HG03520 (cell line): ENCODE measurements at regions not wholly inside any gene's neighbourhood (a gene's known extent, or its start where the extent isn't known, plus 50 kb on each side); places are given as distances from the start of the nearest gene placed in this dataset.

ENCODE experiments used
- ATAC-seq: cut with Tn5 transposase; IDR thresholded peaks from one replicate; pipeline ENCODE4 v1.9.1; 2021; ENCODE audit warnings: mild to moderate bottlenecking, moderate library complexity; ENCODE audit not compliant: unreplicated experiment

DNA sequence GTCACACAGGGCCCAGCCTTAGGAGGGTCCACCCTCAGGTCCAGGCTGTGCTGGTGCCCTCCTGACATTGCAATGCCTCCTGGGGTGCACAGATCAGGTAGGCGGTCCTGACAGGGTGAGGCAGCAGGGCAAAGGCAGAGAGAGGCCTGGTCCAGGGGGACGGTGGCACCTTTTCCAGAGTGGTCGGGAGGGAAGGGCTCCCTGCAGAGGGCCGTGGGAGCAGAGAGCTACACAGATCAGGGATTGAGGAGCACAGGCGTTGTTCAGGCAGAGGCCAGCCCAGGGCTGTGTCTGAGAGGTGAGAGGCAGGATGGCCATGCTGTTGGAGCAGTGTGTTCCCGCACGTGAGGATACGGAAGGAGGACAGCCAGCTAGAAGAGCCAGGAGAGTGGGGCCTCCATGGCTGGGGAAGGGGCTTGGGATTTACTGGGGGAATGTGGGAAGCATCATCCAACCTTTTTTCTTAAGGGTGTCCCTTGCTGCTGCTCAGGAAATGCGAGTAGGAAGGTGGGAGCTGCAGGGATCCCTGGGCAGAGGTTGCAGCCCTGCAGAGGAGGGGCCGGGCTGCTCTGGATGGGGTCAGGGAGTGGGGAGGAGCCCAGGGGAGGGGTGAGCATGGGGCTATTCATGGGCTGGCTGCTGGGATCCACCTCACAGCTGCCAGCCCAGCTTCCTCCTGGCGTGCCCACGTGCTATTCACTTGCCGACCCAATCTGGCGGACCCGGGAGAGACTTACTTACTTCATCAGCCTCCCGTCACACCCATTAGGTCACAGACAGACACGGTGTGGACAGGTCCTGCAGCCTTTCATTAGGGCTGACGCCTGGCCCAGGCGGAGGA is 1516.4 kb downstream of the TBC1D22A start:
- ATAC-seq, result no peak

DNA sequence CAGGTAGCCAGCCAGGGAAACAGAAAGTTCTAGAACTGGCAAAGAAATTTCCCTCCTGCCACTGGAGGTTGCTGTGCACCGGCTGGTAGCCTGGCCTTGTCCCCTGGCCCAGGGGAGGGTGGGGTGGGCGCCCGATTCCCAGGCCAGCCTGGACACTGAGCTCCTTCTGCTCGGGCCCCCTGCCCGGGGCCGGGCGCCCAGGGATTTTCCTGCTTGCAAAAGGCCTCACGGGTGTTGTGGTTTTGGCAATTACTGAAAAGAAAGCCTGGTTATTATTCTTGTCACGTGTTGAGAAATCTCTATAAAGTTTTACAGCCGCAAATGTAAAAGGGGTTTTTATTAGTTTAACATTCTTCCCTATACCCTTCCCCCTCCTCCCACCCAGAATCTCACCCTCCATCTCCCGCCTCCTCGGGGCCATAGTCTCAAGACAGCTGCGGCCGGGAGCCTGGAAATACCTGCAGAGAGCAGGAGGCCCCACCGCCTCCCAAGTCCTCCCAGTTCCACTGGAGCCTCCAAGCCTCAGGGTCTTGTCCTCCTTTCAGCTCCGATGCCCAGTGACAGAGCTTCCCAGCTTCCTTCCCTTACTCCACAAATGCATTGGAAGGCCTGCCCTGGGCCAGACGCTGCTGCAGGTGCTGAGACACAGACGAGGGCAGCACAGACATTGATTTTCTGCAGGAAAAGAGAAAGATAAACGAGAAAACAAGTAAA is 1515.6 kb downstream of the TBC1D22A start:
- ATAC-seq, result no peak

DNA sequence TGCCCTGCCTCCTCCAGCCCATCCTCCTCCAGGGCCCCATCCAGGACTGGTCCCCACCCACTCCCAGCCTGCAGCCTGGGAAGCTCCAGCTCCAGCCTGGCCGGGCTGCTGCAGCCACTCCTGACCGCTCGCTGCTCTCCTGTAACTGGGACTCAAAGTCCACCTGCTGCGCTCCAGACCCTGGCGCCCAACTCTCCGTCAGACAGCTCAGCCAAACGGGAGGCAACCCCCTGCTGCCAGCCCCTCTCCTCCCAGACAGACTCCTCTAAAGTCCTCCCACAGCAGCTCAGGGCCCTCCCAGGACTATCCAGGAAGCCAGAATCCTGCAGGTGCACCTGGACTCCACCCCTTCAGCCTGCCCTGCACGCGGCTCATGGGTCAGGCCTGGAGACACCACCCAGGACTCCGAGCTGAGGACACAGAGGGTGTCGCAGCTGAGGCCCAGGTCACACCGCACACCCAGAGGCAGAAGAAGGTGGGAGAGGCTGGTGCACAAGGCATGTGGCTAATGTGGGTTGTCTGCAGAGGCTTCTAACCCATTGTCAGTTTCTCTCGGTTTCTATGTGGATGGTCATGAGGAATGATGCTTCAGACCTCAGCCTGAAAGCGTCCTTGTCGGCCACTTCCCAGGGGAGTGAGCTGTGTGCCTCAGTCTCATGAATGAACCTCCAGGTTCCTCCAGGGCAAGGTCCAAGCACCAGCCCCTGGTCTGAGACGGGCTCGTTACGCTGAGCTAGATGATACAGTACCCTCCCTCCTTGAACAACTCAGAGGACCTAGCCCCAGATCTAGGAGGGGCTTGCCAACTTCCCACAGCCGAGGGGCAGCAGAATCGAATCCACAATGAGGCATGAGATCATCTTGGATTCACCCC is 1514.8 kb downstream of the TBC1D22A start:
- no peak for ATAC-seq

DNA sequence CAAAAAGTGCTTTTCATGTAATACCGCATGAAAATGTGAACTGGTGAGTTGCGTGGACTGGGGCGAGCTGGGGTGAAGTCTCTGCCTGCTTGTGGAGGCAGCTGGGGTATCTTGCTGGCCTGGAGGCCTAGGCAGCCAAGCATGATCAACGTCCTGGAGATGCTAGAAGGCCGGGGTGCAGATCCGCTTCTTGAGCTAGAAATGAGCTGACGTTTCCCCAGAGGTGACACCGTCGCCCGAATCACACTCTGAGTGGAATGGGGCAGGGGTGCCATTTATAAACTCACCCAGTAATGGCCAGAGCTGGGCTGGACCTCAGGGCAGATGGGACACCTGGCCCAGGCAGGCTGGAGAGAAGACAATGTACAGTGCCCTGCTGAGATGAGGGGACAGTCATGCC is 1513.0 kb downstream of the TBC1D22A start:
- no peak for ATAC-seq

DNA sequence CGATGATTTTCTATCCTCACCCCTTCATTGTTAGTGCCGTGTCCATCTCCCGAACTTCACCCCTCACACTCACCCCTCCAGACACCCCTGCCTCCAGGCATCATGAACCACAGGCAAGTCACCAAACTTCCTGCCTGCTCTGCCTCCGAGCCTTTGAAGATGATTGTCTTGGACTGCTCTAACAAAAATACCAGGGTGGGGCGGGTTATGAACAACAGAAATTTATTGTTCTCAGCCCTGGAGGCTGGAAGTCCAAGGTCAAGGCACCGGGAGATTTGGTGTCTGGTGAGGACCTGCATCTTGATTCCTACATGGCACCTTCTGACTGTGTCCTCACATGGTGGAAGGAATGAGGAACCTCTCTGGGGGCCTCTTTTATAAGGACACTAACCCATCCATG is 1508.3 kb downstream of the TBC1D22A start:
- ATAC-seq, result no peak

DNA sequence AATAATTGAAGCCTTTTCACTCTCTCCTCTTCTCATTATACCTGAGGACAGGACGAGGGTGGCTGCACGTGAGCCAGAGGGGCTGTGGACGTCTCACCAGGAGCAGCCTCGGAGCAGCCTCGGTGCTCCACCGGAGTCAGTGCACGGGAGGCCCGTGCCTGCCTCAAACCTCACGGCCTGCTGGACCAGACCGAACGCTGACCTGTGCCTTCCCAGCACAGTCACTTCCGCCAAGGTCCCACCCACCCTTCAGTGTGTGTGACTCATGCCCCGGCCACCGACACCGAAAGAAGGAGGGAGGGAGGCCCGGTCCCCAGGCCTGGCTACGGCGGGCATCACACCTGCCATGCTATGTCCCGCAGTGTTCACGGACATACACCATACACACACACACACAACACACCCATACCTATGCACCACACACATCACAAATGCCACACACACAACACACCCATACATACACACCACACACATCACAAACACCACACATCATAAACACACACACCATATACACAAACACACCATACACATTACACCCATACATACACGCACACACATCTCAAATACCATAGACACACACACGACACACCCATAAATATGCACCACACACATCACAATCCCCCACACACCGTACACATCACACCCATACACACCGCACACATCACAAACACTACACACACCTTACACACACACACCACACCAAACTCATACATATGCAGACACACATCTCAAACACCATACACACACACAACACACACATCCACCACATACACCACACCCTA is 1506.5 kb downstream of the TBC1D22A start:
- ATAC-seq, result no peak

DNA sequence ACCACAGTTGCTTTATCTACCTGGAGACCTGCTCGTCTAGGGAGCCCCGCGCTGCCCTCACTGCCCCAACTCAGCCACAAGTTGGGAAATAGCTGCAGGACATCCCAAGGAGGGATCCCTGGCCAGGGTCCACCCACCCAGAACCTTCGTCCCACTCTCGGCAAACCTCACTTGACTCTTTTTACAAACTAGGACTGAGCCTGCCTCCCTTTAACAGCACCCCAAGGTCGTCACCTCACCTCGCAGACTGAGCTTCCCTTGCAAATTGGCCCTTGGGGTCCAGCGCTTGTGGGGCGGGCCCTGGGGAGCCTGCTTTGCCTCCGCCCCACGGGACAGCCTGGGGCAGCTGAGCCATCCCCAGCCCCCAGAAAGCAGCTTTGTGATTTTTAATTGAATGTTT is 1505.8 kb downstream of the TBC1D22A start:
- ATAC-seq, result no peak

DNA sequence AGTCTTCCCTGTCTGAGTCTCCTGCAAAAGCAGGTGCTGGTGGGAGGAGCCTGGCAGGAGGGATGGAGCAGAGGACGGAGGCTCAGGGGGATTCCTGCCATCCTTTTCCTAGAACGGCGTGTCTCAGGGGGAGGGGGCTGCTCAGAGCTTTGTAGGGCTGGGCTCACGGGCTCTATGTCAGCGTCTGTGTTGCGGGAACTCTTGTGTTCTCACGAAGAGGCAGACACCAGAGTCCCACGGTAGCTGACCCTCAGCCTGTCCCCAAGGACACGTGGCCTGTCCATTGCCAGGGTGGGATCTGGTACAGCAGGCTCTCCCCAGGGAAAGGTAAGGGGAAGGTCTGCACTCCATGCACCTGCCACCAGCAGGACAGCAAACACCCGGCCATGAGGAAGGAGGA is 1505.2 kb downstream of the TBC1D22A start:
- no peak for ATAC-seq

DNA sequence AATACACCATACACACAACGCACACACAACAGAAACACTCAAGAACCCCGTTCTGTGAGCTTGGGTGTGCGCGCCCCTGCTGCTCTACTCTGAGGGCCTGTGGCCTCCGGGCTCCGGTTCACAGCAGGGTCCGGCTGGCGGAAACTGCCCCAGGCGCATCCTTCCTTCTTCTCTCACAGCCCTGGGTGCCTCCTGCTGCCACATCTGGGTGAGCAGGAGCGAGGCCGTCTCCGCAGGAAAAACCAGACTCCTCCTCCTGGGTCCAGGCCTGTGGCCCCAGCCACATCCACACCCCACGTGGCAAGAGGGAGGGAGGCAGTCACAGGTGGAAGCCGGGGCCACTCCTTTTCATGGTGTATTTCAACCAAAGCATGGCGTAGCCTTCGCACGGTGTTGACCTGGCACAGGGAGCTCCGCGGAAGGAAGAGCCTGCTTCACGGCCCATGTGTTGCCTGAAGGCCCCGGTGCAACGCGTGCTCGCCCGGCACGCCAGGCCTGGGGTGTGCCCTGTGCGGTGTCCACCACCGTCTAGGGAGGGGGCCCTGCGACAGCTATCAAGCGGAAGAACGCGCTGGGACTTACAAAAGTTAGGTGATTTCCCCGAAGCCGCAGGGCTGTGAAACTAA is 1502.7 kb downstream of the TBC1D22A start:
- ATAC-seq, result no peak

DNA sequence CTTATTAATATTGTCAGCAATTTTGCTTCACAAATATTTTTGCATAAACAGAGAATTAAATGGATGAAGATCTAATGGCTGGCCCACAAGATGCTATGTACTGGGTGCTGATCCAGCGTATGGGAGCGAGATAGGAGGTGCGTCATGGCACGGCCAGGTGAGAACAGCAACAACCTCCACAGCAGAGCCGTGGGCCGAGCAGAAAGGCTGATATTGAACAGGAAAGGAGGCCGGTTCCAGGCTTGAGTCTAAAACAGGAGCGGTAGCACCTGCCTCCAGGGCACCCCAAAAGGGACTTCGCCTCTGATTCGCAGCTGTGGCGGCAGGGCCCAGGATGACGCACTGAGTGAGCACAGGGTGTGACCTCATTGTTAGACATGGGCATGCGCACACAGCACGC is 1502.1 kb downstream of the TBC1D22A start:
- ATAC-seq, result no peak

DNA sequence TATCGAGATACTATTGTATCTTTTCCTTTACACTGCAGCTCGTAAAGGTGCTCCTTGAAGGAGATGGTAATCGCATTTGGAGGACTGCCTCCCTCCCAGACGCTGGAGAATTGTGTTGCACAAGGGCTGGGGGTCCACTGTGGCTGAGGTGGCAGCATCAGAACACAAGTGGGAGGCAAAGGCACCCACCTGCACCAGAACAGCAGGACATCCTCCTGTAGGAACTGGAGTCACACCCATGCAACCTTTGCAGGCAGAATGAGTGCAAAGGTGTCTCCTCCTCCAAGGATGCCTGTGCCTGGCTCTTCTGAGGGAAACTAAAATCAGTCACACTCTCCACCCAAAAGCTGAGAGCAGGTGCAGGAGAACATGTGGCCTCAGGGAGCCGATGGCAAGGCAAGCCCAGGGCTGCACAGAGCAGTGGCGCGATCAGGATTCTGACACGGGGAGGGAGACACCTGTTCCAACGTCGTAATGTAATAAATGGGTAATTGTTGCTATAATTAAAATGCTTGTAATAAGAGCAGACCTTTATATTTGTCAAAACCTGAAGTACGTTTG is 1501.4 kb downstream of the TBC1D22A start:
- no peak for ATAC-seq

DNA sequence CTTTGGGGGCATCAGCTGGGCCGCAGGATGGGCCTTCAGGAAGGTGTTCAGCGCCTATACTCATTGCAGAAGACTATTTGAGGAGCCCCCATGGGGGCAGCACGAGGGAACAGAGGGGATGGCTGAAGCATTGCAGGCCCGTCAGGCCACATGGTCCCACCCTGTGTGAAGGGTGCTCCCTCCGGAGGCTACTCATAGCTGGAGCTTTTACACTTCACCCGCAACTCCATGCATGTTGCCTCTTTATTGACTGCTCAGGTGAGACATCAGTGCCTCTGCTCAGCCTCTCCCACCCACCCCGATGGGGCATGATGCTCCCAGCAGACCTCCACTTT is 1500.9 kb downstream of the TBC1D22A start:
- ATAC-seq, result no peak

DNA sequence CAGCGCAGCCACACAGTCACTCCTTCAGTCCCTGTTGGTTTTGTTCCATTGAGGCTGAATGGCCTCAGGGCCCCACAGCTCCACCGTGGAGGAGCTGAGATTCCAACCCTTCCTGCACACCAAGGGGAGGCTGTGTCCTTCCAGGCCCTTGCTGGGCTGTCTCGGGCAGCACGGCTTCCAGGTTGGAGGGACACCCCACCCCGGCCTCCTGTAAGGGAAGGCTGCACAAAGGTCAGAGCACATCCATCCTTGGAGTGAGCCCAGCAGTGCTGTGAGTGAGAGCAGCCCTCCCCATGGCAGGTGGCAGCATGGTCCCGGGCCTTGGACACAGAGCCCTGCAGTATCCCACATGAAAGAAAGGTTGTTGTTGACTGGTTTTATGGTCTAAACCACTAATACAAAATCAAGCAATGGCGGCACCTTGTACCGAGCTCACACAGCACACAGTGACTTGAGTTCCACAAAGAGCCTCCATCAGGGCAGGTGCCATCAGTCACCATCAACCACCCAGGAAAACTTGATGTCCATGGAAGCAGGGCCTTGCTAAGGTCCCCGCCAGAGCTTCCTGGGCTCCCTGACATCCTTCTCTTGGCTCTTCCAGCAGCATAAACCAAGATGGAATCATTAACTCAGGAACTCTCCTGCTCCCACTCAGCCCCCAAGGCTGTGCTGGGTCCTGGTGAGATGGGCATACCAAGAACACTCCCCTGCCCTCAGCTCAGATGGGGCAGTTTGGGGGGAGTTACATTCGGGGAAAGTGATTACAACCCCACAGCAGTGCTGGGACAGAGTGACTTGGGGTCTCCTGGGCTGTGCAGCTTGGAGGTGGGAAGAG is 1500.4 kb downstream of the TBC1D22A start:
- no peak for ATAC-seq

DNA sequence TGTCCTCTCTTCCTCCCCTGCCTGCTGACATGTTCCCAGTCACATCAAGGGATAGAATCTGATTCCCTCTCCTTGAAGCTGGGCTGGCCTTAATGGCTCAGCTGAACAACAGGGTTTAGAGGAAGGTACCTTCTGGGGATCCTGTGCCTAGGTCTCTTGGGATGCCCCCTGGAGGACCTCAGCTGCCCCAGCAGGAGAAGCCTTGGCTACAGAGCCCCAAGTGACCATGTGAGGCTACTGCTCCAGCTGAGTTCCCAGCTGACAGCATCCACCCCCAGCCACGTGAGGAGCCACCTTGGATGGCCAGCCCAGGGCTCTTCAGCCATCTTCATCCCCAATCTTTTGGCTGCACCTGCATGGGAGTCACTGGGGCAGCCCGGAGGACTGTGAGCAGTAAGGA is 1499.3 kb downstream of the TBC1D22A start:
- ATAC-seq, result no peak

DNA sequence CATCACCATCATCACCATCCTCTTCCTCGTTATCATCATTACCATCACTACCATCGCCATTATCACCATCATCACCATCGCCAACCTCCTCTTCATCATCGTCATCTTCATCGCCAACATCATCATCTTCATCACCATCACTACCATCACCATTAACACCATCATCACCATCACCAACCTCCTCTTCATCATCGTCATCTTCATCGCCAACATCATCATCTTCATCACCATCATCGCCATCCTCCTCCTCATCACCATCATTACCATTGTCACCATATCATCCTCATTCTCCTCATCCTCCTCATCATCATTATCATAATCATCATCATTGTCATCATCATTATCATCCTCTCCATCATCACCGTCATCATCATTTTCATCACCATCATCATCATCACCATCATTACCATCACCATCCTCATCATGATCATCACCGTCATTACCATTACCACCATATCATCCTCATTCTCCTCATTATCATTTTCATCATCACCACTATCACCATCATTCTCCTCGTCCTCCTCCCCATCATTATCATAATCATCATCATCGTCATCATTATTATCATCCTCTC is 1498.7 kb downstream of the TBC1D22A start:
- no peak for ATAC-seq

DNA sequence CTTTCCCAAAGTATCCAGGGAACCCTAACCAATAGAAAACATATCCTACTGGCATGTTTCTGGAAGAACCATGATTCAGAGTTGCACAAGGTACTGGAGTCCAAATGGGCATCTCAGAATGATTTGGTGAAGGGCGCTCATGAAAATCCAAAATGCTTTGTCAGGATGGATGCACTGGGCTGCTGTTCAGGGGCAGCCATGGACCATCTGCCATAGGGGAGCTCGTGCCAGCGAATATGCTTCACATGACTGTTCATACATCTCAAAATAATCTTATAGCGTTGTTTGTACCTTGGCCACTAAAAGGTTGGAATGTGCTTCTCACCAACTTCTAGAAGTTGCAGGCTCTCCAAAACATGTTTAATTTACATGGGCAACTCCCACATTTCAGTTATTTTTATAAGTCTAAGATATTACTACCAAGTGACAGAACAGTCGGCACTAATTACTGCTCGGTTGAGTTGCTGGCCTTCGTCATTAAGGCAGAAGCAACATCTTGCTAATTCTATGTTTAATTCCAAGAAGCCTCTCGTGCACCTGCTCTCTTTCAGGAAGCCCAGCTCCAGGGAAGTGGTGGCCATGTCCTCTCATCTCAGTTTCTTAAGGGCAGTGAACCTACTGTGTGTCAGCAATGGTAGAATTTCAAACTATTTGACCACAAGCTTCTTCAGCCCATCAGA is 1497.7 kb downstream of the TBC1D22A start:
- ATAC-seq, result no peak

DNA sequence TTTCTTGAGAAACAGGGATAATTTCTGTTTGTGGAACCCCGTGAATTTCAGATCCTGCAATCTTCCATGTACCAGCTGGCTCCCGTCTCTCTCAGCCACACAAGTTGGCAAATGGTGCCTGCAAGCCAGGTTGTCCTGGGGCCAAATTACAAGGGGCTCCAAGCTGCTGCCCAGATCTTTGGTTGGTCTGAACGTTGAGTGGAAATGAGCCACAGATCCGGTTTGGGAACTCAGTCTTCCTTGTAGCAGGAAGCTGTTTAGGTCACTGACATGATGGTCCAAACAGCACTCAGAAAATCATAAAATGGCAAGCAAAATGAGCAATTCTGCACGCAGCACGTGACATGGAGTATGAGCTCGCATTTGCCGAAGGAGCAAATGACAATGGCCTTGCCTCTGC is 1496.4 kb downstream of the TBC1D22A start:
- no peak for ATAC-seq

DNA sequence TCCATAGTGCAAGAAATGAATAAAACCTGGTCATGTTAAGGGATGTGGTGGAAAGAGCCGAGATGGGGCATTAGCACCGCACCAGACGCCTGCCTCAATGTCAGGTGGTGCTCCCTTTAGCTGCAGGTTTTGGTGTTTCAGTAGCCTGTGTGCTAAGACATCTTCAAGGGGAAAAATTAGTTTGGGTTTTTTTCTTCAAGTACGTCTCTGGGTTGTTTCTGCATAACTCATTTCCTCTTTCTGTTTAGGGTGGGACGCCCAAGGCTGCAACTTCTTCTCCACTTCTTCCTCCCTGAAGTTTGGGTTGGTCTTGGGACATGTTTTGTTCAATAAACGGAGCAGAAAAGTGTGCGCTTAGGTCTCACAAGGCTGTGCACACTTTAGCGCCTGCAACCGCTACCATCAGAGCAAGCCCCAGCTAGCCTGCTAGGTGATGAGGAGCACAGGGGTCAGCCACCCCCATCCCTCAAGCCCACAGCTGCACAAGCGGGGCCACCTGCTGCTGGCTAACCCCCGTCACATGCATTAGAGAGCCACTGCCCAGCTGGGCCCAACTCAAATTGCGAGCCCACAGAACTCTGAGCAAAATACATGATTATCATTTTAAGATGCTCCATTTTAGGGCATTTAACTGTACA is 1495.7 kb downstream of the TBC1D22A start:
- no peak for ATAC-seq
